ENCODE measurements at regions not wholly inside any gene's neighbourhood (a gene's known extent, or its start where the extent isn't known, plus 50 kb on each side); places are given as distances from the start of the nearest gene placed in this dataset.

DNA sequence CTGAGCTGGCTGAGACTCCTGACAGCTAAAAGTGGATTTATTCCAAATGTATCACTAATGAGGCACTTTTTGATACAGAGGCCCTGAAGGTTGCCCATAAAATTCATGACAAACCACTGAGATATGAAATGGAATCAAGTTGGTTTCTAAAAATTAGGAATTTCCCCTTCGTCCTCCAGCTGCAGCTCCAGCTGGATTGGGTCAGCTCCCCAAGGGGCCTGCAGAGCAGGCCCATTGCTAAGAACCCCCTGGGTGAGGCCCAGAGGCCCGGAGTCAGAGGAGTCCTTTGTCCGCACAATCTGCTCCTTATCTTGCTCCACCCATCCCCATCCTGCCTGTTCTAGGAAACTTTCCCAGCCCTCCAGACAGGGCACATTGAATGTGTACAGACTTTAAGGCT lies 163.5 kb upstream of the TOP1 start:
- 76 to 94% (median 80%) methylated on average over 3 of the region's 3 CpGs for WGBS, 5 donors
- Histone ChIP-seq H3K27ac (no peak overlapping the region), H3K9me3 (no peaks in the 10 kb centered on the region), H3K27me3 (replicated peaks in 1 of 7) (peaks cover 0 to 18% (median 0%) of the 10 kb centered on the region in 7 donors), H3K36me3 (no peaks in the 10 kb centered on the region), H3K4me3 (no peak overlapping the region), H3K4me1 (no peaks in the 10 kb centered on the region)
- intact Hi-C loops (cut with DNase I; ENCODE audit: low total_unique reads), result no loop called here
- DNase-seq, result no peak
- TF ChIP-seq POLR2A (IDR thresholded peaks at IDR 0.05) (no peak), POLR2AphosphoS5 (IDR thresholded peaks at IDR 0.05) (no peak)
- TF ChIP-seq, protein P1, sequence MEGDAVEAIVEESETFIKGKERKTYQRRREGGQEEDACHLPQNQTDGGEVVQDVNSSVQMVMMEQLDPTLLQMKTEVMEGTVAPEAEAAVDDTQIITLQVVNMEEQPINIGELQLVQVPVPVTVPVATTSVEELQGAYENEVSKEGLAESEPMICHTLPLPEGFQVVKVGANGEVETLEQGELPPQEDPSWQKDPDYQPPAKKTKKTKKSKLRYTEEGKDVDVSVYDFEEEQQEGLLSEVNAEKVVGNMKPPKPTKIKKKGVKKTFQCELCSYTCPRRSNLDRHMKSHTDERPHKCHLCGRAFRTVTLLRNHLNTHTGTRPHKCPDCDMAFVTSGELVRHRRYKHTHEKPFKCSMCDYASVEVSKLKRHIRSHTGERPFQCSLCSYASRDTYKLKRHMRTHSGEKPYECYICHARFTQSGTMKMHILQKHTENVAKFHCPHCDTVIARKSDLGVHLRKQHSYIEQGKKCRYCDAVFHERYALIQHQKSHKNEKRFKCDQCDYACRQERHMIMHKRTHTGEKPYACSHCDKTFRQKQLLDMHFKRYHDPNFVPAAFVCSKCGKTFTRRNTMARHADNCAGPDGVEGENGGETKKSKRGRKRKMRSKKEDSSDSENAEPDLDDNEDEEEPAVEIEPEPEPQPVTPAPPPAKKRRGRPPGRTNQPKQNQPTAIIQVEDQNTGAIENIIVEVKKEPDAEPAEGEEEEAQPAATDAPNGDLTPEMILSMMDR (IDR thresholded peaks at IDR 0.05 in 8 of 11, conservative IDR thresholded peaks at IDR 0.05 in 3 of 11), result no peak

DNA sequence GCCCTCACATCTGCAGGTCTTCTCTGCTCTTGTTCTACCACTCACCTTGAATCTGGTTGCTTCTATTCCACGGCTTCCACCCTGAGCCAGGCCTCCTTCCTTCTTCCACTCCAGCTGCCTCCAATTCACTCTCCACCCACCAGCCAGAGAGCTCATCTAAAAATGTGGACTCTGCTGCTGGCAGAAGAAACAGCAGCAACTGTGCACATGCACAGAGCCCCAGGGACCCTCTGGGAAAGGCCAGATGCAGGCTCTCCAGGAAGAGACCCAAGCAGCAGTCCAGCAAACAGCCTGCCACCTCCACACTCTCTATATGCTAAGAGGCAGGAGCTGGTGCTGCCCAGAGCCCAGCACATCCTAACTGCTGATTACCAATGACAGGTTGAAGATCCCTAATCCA lies 162.6 kb upstream of the TOP1 start:
- DNase-seq, result no peak
- TF ChIP-seq POLR2AphosphoS5 (IDR thresholded peaks at IDR 0.05) (no peak), POLR2A (IDR thresholded peaks at IDR 0.05) (no peak)
- TF ChIP-seq, protein P1 (IDR thresholded peaks at IDR 0.05 in 8 of 11, conservative IDR thresholded peaks at IDR 0.05 in 3 of 11), result no peak

DNA sequence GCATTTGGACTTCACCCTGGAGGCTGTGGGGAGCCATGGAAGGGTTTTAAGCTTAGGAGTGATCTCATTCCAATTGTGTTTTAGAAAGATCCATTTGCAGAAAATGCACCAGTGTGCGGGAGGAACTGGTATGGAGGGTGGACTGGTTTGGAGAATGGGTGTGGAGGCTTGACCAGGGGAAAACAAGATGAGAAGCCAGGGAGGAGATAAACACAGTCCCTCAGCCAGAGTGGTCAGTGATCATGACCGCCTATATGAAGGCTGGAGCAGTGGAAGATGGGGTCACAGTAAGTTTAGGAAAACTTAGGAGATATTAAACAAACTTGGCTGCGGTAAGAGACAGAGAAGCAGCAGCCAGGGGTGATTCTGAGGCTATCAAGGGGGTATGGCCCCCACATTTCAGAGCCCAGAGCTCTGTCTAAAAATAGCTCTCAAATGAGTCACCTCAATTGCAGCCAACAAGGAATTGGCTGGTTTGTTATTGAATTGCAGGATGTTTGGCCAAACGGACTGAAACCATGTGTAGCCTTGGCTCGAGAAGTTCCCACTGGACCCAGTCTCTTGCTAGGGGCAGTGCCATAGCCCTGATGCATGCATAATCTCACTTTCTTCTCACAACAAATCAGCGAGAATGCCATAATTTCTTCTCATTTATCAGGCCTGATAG lies 159.9 kb upstream of the TOP1 start:
- Histone ChIP-seq H3K9me3 (no peaks in the 10 kb centered on the region), H3K36me3 (no peaks in the 10 kb centered on the region), H3K4me1 (no peaks in the 10 kb centered on the region), H3K27me3 (replicated peaks in 1 of 7) (no peaks in the 10 kb centered on the region), H3K4me3 (no peak overlapping the region), H3K27ac (no peak overlapping the region)
- no peak for DNase-seq
- intact Hi-C loops (cut with DNase I; ENCODE audit: low total_unique reads), result no loop called here
- TF ChIP-seq, protein P1 (IDR thresholded peaks at IDR 0.05 in 8 of 11, conservative IDR thresholded peaks at IDR 0.05 in 3 of 11), result no peak
- TF ChIP-seq POLR2A (IDR thresholded peaks at IDR 0.05) (no peak), POLR2AphosphoS5 (IDR thresholded peaks at IDR 0.05) (no peak)
- 63 to 91% (median 82%) methylated on average over 6 of the region's 6 CpGs for WGBS, 5 donors

More for the DNA sequence above, 162.6 kb upstream of the TOP1 start:
- 0 to 90% (median 38%) methylated on average over 1 of the region's 1 CpG for WGBS, 5 donors
- Histone ChIP-seq H3K4me3 (no peak overlapping the region), H3K9me3 (no peaks in the 10 kb centered on the region), H3K4me1 (no peaks in the 10 kb centered on the region), H3K36me3 (no peaks in the 10 kb centered on the region), H3K27ac (no peak overlapping the region), H3K27me3 (replicated peaks in 1 of 7) (peaks cover 0 to 17% (median 0%) of the 10 kb centered on the region in 7 donors)
- intact Hi-C loops (cut with DNase I; ENCODE audit: low total_unique reads), result no loop called here

DNA sequence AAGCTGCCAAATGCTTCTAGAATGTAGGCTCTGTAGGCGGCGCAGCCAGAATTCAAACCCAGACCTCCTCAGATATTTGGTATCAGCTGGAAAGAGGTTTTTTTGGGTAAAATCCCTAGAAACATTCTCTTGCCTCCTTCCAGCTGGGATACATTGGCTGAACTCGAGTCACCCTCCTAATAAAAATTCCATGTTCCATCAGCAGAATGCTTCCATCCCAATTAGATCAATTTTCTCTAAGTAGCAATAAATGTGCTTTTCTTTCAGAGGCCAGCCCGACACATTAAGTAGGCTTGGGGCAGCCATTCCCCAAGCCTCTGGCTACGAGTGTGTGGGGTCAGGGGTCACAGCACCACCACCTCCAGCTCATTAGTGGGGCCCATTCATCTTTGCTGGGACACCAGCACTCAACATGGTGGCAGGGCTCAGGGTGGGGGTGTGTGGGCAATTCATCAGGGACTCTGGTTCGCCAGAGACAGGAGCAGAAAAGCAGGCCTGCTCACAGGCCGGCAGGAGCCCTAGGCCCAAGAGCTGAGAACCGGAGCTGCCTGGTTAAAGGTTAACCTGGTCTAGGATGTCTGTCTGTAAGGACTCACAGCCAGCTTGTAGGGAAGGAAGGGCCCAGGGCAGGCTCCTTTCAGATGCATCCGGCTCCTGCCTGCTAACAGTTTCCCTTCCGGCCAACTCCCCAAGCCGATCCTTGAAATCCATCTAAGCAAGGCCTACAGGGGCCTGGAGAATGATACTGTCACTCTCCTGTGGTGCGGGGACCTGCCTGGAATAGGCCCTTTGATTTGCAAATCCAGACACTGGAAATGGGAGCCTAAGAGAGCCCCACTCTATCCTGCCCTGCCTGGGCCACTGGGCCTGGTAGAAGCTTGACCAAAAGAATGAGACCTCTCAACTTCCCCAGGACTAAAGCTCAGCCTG lies 159.1 kb upstream of the TOP1 start:
- WGBS, 5 donors, result 70 to 88% (median 87%) methylated on average over 11 to 12 of the region's 12 CpGs
- no peak for TF ChIP-seq POLR2A (IDR thresholded peaks at IDR 0.05)
- TF ChIP-seq, protein P1 (IDR thresholded peaks at IDR 0.05 in 8 of 11, conservative IDR thresholded peaks at IDR 0.05 in 3 of 11), result no peak
- TF ChIP-seq POLR2AphosphoS5 (IDR thresholded peaks at IDR 0.05), result no peak
- no peaks in the 10 kb centered on the region for H3K36me3 ChIP-seq
- H3K4me1 ChIP-seq, result no peaks in the 10 kb centered on the region
- H3K4me3 ChIP-seq, result no peak overlapping the region
- H3K27me3 ChIP-seq (replicated peaks in 1 of 7), result no peaks in the 10 kb centered on the region
- H3K27ac ChIP-seq, result no peak overlapping the region
- no peak for DNase-seq
- no peaks in the 10 kb centered on the region for H3K9me3 ChIP-seq
- intact Hi-C loops (cut with DNase I; ENCODE audit: low total_unique reads), result no loop called here

Data from spleen (tissue), 11 donors.